Right atrium auricular region (tissue), 2 donors: ENCODE measurements at regions not wholly inside any gene's neighbourhood (a gene's known extent, or its start where the extent isn't known, plus 50 kb on each side); places are given as distances from the start of the nearest gene placed in this dataset.
A peak's percentile ranks its signal among the peaks of the same experiment; 100 is the strongest.

Experiments
- DNase-seq: peaks from one replicate; pipeline ENCODE4 v3.0.0-alpha.2; 2019; ENCODE audit warnings: low spot score
- H3K27ac ChIP-seq, 2 donors: fragments of 200-600 bp; sonication (generic); 1 replicate in 1 of 2; 2 replicates in 1 of 2; pipeline ENCODE4 v1.5.1; 2016 to 2019
- H3K27me3 ChIP-seq, 2 donors: fragments of 200-600 bp; sonication (generic); one replicate each; pipeline versions ENCODE4 v1.5.1 to v1.6.0; 2017 to 2019
- H3K36me3 ChIP-seq: fragments of 200-600 bp; sonication (generic); one replicate; pipeline ENCODE4 v1.5.1; 2016
- H3K4me1 ChIP-seq, 2 donors: fragments of 200-600 bp; sonication (generic); one replicate each; pipeline versions ENCODE4 v1.5.1 to v1.6.0; 2017 to 2019
- H3K4me3 ChIP-seq, 2 donors: fragments of 200-600 bp; sonication (generic); 1 replicate in 1 of 2; 2 replicates in 1 of 2; pipeline ENCODE4 v1.5.1; 2017 to 2019; ENCODE audit warnings: mild to moderate bottlenecking in 1 of 2, moderate library complexity in 1 of 2
- H3K9me3 ChIP-seq, 2 donors: fragments of 200-600 bp; sonication (generic); one replicate each; pipeline ENCODE4 v1.5.1; 2019
- CTCF ChIP-seq, 2 donors: fragments of 200-600 bp; sonication (generic); IDR thresholded peaks; one replicate each; pipeline ENCODE4 v1.5.1; 2019; ENCODE audit warnings: antibody characterized with exemption in 2 of 2

DNA sequence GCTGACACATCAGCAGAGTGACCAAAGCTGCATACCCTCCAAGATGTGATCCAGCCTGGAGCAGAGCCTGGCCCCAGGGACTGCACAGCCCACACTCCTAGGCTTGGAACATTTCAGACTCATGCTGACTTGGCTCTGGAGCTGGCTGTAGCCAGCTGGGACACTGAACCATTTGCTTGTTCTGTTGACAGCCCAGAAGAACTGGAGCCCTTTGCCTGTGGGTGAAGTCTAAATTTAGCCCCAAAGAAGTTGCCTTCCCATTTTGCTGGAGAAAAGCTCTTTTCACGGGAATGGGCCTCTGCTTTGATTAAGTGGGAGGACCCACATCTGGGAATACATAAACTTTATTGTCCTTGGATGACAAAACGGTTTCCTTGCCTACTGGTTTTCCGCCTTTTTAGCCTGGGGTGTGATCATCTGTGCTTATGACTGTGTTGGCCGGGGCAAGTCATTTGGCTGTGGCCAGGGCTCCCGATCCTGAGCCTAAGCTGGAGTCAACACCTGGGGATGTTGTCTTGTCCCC lies 186.2 kb upstream of the BMPER start:
- H3K27ac ChIP-seq = no peak overlapping the region
- H3K27me3 ChIP-seq = no peaks in the 10 kb centered on the region
- H3K4me1 ChIP-seq = peaks cover 0 to 18% of the 10 kb centered on the region in 2 donors
- no peaks in the 10 kb centered on the region for H3K36me3 ChIP-seq
- peak; percentile 75 for DNase-seq
- TF ChIP-seq CTCF (IDR thresholded peaks at IDR 0.05) = no peak
- H3K9me3 ChIP-seq = peaks cover 0 to 6% of the 10 kb centered on the region in 2 donors
- H3K4me3 ChIP-seq = no peak overlapping the region

GRCh38 chr7:33720139-33720538 lies 185.2 kb upstream of the BMPER start:
- peaks cover 0 to 21% of the 10 kb centered on the region in 2 donors for H3K4me1 ChIP-seq
- H3K36me3 ChIP-seq = no peaks in the 10 kb centered on the region
- no peak overlapping the region for H3K27ac ChIP-seq
- DNase-seq = no peak
- TF ChIP-seq CTCF (IDR thresholded peaks at IDR 0.05) = no peak
- peaks cover 0 to 6% of the 10 kb centered on the region in 2 donors for H3K9me3 ChIP-seq
- H3K4me3 ChIP-seq = no peak overlapping the region
- H3K27me3 ChIP-seq = no peaks in the 10 kb centered on the region

GRCh38 chr7:33720870-33721269 lies 184.5 kb upstream of the BMPER start:
- DNase-seq = no peak
- Histone ChIP-seq H3K4me3 (no peak overlapping the region), H3K36me3 (no peaks in the 10 kb centered on the region), H3K9me3 (peaks cover 0 to 6% of the 10 kb centered on the region in 2 donors), H3K27ac (no peak overlapping the region), H3K27me3 (no peaks in the 10 kb centered on the region), H3K4me1 (peaks cover 0 to 24% of the 10 kb centered on the region in 2 donors)
- no peak for TF ChIP-seq CTCF (IDR thresholded peaks at IDR 0.05)

GRCh38 chr7:33721895-33722294 lies 183.4 kb upstream of the BMPER start:
- no peak for DNase-seq
- no peak for TF ChIP-seq CTCF (IDR thresholded peaks at IDR 0.05)
- Histone ChIP-seq H3K27ac (no peak overlapping the region), H3K27me3 (no peaks in the 10 kb centered on the region), H3K4me1 (peaks cover 0 to 24% of the 10 kb centered on the region in 2 donors), H3K36me3 (no peaks in the 10 kb centered on the region), H3K9me3 (peaks cover 0 to 6% of the 10 kb centered on the region in 2 donors), H3K4me3 (no peak overlapping the region)

GRCh38 chr7:33722383-33723101 lies 182.8 kb upstream of the BMPER start:
- TF ChIP-seq CTCF (IDR thresholded peaks at IDR 0.05) = no peak
- Histone ChIP-seq H3K27me3 (no peaks in the 10 kb centered on the region), H3K4me1 (peaks cover 0 to 24% of the 10 kb centered on the region in 2 donors), H3K9me3 (peaks cover 0 to 6% of the 10 kb centered on the region in 2 donors), H3K4me3 (no peak overlapping the region), H3K36me3 (no peaks in the 10 kb centered on the region), H3K27ac (no peak overlapping the region)
- no peak for DNase-seq
